IMR-90 (cell line): ENCODE measurements at regions not wholly inside any gene's neighbourhood (a gene's known extent, or its start where the extent isn't known, plus 50 kb on each side); places are given as distances from the start of the nearest gene placed in this dataset.

Source experiments
- ATAC-seq: fragments of 200-7000 bp; cut with Tn5 transposase; 2 replicates; pipeline ENCODE4 v1.9.1; 2020; ENCODE audit warnings: low read depth, mild to moderate bottlenecking, moderate library complexity
- BruUV-seq: library from RNA; stranded (reverse); fragments of 400-500 nt; replicated peaks from 2 replicates; lab custom pipeline; 2021; lab: Mats Ljungman, UMichigan
- CTCF ChIA-PET: fragments of 300-600 bp; formaldehyde crosslinking; extraction: SDS; loops from one replicate; lab custom pipeline; 2021; ENCODE audit warnings: antibody characterized with exemption; lab: Yijun Ruan, JAX
- POLR2A ChIA-PET: fragments of 300-600 bp; sonication (Branson Sonifier 250); formaldehyde crosslinking; loops from one replicate; lab custom pipeline; 2022; ENCODE audit warnings: antibody characterized with exemption; ENCODE audit not compliant: unreplicated experiment; lab: Charles Lee
- DNase-seq: peaks from one replicate; pipeline ENCODE4 v3.0.0; 2013
- H2AFZ ChIP-seq: replicated peaks from 2 replicates; pipeline ENCODE3; 2013; ENCODE audit warnings: low read length, mild to moderate bottlenecking; ENCODE audit not compliant: poor library complexity
- H2AK5ac ChIP-seq: 2 replicates; pipeline ENCODE4 v1.6.1; 2013; ENCODE audit warnings: low read depth, low read length, inconsistent platforms
- H2AK9ac ChIP-seq: replicated peaks from 2 replicates; pipeline ENCODE3; 2013; ENCODE audit warnings: mild to moderate bottlenecking, low read depth, low read length, moderate library complexity; ENCODE audit not compliant: poor library complexity
- H2BK120ac ChIP-seq: 2 replicates; pipeline ENCODE4 v1.6.1; 2013; ENCODE audit warnings: low read depth, low read length, inconsistent platforms
- H2BK15ac ChIP-seq: 3 replicates; pipeline ENCODE4 v1.6.1; 2013; ENCODE audit warnings: low read depth, low read length, inconsistent platforms
- H2BK20ac ChIP-seq: 2 replicates; pipeline ENCODE4 v1.6.1; 2013; ENCODE audit warnings: low read depth, mild to moderate bottlenecking, inconsistent platforms, low read length, moderate library complexity
- H2BK5ac ChIP-seq: 2 replicates; pipeline ENCODE4 v1.6.1; 2013; ENCODE audit warnings: mild to moderate bottlenecking, low read depth, low read length, inconsistent platforms; ENCODE audit not compliant: poor library complexity, severe bottlenecking
- H3K14ac ChIP-seq: replicated peaks from 2 replicates; pipeline ENCODE4 v1.6.1; 2013; ENCODE audit warnings: low read depth, low read length, inconsistent platforms
- H3K18ac ChIP-seq: 2 replicates; pipeline ENCODE4 v1.6.1; 2013; ENCODE audit warnings: low read depth, low read length, control low read depth
- H3K23ac ChIP-seq: 2 replicates; pipeline ENCODE4 v1.6.1; 2013; ENCODE audit warnings: low read depth, low read length, inconsistent platforms
- H3K27ac ChIP-seq: 2 replicates; pipeline ENCODE4 v1.5.1; 2013; ENCODE audit warnings: mild to moderate bottlenecking, control low read depth, low read length; ENCODE audit not compliant: insufficient read depth
- H3K27me3 ChIP-seq: 2 replicates; pipeline ENCODE4 v1.6.1; 2013; ENCODE audit warnings: low read length; ENCODE audit not compliant: control insufficient read depth, insufficient read depth
- H3K36me3 ChIP-seq: 2 replicates; pipeline ENCODE4 v1.6.1; 2013; ENCODE audit warnings: low read length, mixed read lengths; ENCODE audit not compliant: control insufficient read depth, insufficient read depth
- H3K4ac ChIP-seq: 2 replicates; pipeline ENCODE4 v1.6.1; 2013; ENCODE audit warnings: low read depth, low read length, inconsistent platforms
- H3K4me1 ChIP-seq: 2 replicates; pipeline ENCODE4 v1.6.1; 2013; ENCODE audit warnings: low read length, mixed read lengths; ENCODE audit not compliant: control insufficient read depth, insufficient read depth
- H3K4me2 ChIP-seq: 2 replicates; pipeline ENCODE4 v1.6.1; 2013; ENCODE audit warnings: low read depth, mild to moderate bottlenecking, control low read depth, low read length, moderate library complexity
- H3K4me3 ChIP-seq: 2 replicates; pipeline ENCODE4 v1.5.1; 2013; ENCODE audit warnings: low read depth, mild to moderate bottlenecking, control low read depth, low read length, moderate library complexity; ENCODE audit not compliant: insufficient read depth
- H3K56ac ChIP-seq: 2 replicates; pipeline ENCODE4 v1.6.1; 2013; ENCODE audit warnings: low read length, inconsistent platforms; ENCODE audit not compliant: insufficient read depth; ENCODE audit errors: extremely low read depth
- H3K79me1 ChIP-seq, 2 experiments: 2 replicates each; pipeline ENCODE4 v1.6.1; 2013; ENCODE audit warnings: low read length in 2 of 2, inconsistent platforms in 1 of 2, low read depth in 1 of 2
- H3K9ac ChIP-seq: 2 replicates; pipeline ENCODE4 v1.6.1; 2013; ENCODE audit warnings: low read depth, low read length, control low read depth
- H3K9me1 ChIP-seq: 2 replicates; pipeline ENCODE4 v1.6.1; 2013; ENCODE audit warnings: low read length, inconsistent platforms; ENCODE audit not compliant: insufficient read depth
- H3K9me3 ChIP-seq: 2 replicates; pipeline ENCODE4 v1.6.1; 2013; ENCODE audit warnings: low read length; ENCODE audit not compliant: control insufficient read depth, insufficient read depth
- H4K20me1 ChIP-seq: 2 replicates; pipeline ENCODE4 v1.6.1; 2013; ENCODE audit warnings: low read length, inconsistent platforms; ENCODE audit not compliant: insufficient read depth
- H4K5ac ChIP-seq: 2 replicates; pipeline ENCODE4 v1.6.1; 2013; ENCODE audit warnings: mild to moderate bottlenecking, low read depth, low read length, control low read depth
- H4K8ac ChIP-seq, 2 experiments: 2 replicates each; pipeline ENCODE4 v1.6.1; 2013; ENCODE audit warnings: low read depth in 2 of 2, low read length in 2 of 2, control low read depth in 1 of 2, inconsistent platforms in 1 of 2
- H4K91ac ChIP-seq: 2 replicates; pipeline ENCODE4 v1.6.1; 2013; ENCODE audit warnings: low read depth, low read length, inconsistent platforms; ENCODE audit not compliant: insufficient read depth
- BHLHE40 ChIP-seq: fragments of 150-350 bp; IDR thresholded peaks from 2 replicates; pipeline ENCODE4 v1.6.1; 2016; ENCODE audit warnings: mild to moderate bottlenecking, low read depth, low read length
- CHD1 ChIP-seq: IDR thresholded peaks from 2 replicates; pipeline ENCODE4 v1.6.1; 2012; ENCODE audit warnings: low read depth, low read length, improper control_type of control experiment
- CTCF ChIP-seq: conservative IDR thresholded peaks from 2 replicates; pipeline ENCODE4 v1.5.1; 2012; ENCODE audit warnings: mild to moderate bottlenecking, low read depth, low read length, improper control_type of control experiment
- FOS ChIP-seq: fragments of 150-350 bp; IDR thresholded peaks from 2 replicates; pipeline ENCODE4 v1.6.1; 2016; ENCODE audit warnings: low read depth, low read length
- MAFK ChIP-seq: IDR thresholded peaks from 2 replicates; pipeline ENCODE4 v1.6.1; 2012; ENCODE audit warnings: low read depth, low read length, improper control_type of control experiment
- MAZ ChIP-seq: IDR thresholded peaks from 2 replicates; pipeline ENCODE4 v1.6.1; 2012; ENCODE audit warnings: low read depth, mild to moderate bottlenecking, low read length, improper control_type of control experiment, moderate library complexity, borderline replicate concordance
- MXI1 ChIP-seq: IDR thresholded peaks from 2 replicates; pipeline ENCODE4 v1.6.1; 2012; ENCODE audit warnings: low read depth, mild to moderate bottlenecking, low read length, moderate library complexity, borderline replicate concordance
- NFE2L2 ChIP-seq: fragments of 150-350 bp; IDR thresholded peaks from 2 replicates; pipeline ENCODE4 v1.6.1; 2016; ENCODE audit warnings: low read depth, mild to moderate bottlenecking, low read length
- POLR2A ChIP-seq: IDR thresholded peaks from 2 replicates; pipeline ENCODE4 v1.6.1; 2012; ENCODE audit warnings: mild to moderate bottlenecking, low read depth, low read length
- RAD21 ChIP-seq: IDR thresholded peaks from 2 replicates; pipeline ENCODE4 v1.6.1; 2012; ENCODE audit warnings: low read length, improper control_type of control experiment
- RCOR1 ChIP-seq: IDR thresholded peaks from 2 replicates; pipeline ENCODE4 v1.6.1; 2012; ENCODE audit warnings: mild to moderate bottlenecking, low read length, improper control_type of control experiment; ENCODE audit not compliant: insufficient replicate concordance
- RFX5 ChIP-seq: IDR thresholded peaks from 2 replicates; pipeline ENCODE4 v1.8.0; 2012; ENCODE audit warnings: low read depth, mild to moderate bottlenecking, low read length, moderate library complexity
- SMC3 ChIP-seq: fragments of 150-350 bp; IDR thresholded peaks from 2 replicates; pipeline ENCODE4 v1.6.1; 2016; ENCODE audit warnings: low read depth, mild to moderate bottlenecking, antibody characterized with exemption, low read length, moderate library complexity
- USF2 ChIP-seq: fragments of 150-350 bp; IDR thresholded peaks from 2 replicates; pipeline ENCODE4 v1.6.1; 2017; ENCODE audit warnings: mild to moderate bottlenecking, antibody characterized with exemption, low read length, low read depth
- WGBS, 2 experiments: methylation state at CpG; one replicate each; pipeline versions ENCODE4 v1.1.5 to v1.1.7; 2013; ENCODE audit warnings: missing lambda C conversion rate in 2 of 2; ENCODE audit not compliant: insufficient read length in 1 of 2; ENCODE audit errors: extremely low coverage in 2 of 2; 5-methylcytosine and 5-hydroxymethylcytosine counted together
- dilution Hi-C: fragments of 300-500 bp; cut with HindIII; formaldehyde crosslinking; loops from one replicate; pipeline ENCODE4 v1.14.3; 2018; ENCODE audit warnings: low sequenced_read_pairs; ENCODE audit not compliant: unreplicated experiment
- in situ Hi-C: fragments of 300-500 bp; cut with MboI; formaldehyde crosslinking; loops from 3 replicates; pipeline ENCODE4 v1.14.3; 2019; ENCODE audit warnings: low sequenced_read_pairs, inconsistent platforms, mixed read lengths
- intact Hi-C: fragments of 100-400 bp; cut with micrococcal nuclease; formaldehyde crosslinking; loops from 2 replicates; pipeline ENCODE4 v1.10.0; 2022

GRCh38 chr10:110444004-110444337 lies 53.7 kb upstream of the DUSP5 start (continued):
- TF ChIP-seq FOS (no peak), CHD1 (no peak), RCOR1 (no peak)

GRCh38 chr10:110445871-110446270 lies 51.8 kb upstream of the DUSP5 start:
- Histone ChIP-seq H2BK20ac (peak overlapping the region; percentile 74), H4K91ac (peak overlapping the region; percentile 43), H3K27me3 (no peaks in the 10 kb centered on the region), H2AK9ac (no peak overlapping the region), H2BK120ac (peak overlapping the region; percentile 98), H2AK5ac (peak overlapping the region; percentile 84), H3K4ac (peak overlapping the region; percentile 98), H3K23ac (no peak overlapping the region), H3K9me1 (peaks cover 24% of the 10 kb centered on the region), H3K4me1 (peaks cover 14% of the 10 kb centered on the region), H3K9ac (no peak overlapping the region), H4K5ac (no peak overlapping the region), H3K36me3 (no peaks in the 10 kb centered on the region), H3K4me2 (no peak overlapping the region), H3K56ac (no peak overlapping the region), H3K9me3 (no peaks in the 10 kb centered on the region), H3K79me1 (peaks cover 0 to 12% of the 10 kb centered on the region in 2 experiments; a peak in 2 of 4 replicates), H4K8ac (peak overlapping the region in 1 of 2 experiments; percentile 13; a peak in 1 of 4 replicates), H3K18ac (no peak overlapping the region), H3K27ac (no peak overlapping the region), H3K14ac (peak overlapping the region; percentile 9; the same call in 1 of the 2 replicates), H2AFZ (no peak overlapping the region), H2BK15ac (peak overlapping the region; percentile 98; the same call in 2 of the 3 replicates), H3K4me3 (no peak overlapping the region), H2BK5ac (no peak overlapping the region), H4K20me1 (no peaks in the 10 kb centered on the region)
- BruUV-seq, result no TSS peak
- intact Hi-C loops, result no loop called here
- dilution Hi-C loops, result no loop called here
- TF ChIP-seq MAZ (no peak), RCOR1 (no peak), NFE2L2 (no peak), USF2 (no peak), CHD1 (no peak), RAD21 (no peak), BHLHE40 (no peak), CTCF (no peak), RFX5 (no peak), SMC3 (no peak), MXI1 (no peak), MAFK (no peak), POLR2A (no peak)
- DNase-seq, result no peak
- POLR2A ChIA-PET, result no interaction called here
- CTCF ChIA-PET, result no interaction called here
- in situ Hi-C loops, result no loop called here
- 88% methylated on average over 4 of the region's 6 CpGs; no CpG with 5 or more reads in 1 of the 2 experiments for WGBS, 2 experiments
- ATAC-seq, result no peak
